Fibroblast of lung (primary cell): ENCODE measurements at regions not wholly inside any gene's neighbourhood (a gene's known extent, or its start where the extent isn't known, plus 50 kb on each side); places are given as distances from the start of the nearest gene placed in this dataset.

Source experiments
- DNase-seq, 2 donors: peaks; one replicate each; pipeline versions ENCODE4 v3.0.0 to v3.0.0-alpha.2; 2010; ENCODE audit warnings: low read depth in 2 of 2
- H2AFZ ChIP-seq: 2 replicates; pipeline ENCODE4 v1.5.1; 2012; ENCODE audit warnings: low read length, control low read depth, inconsistent platforms
- H3K27ac ChIP-seq: 2 replicates; pipeline ENCODE4 v1.5.1; 2011; ENCODE audit warnings: low read length, control low read depth; ENCODE audit not compliant: insufficient read depth
- H3K27me3 ChIP-seq: 2 replicates; pipeline ENCODE4 v1.5.1; 2011; ENCODE audit warnings: mild to moderate bottlenecking, low read length; ENCODE audit not compliant: control insufficient read depth, insufficient read depth
- H3K36me3 ChIP-seq: 2 replicates; pipeline ENCODE4 v1.5.1; 2011; ENCODE audit warnings: low read length; ENCODE audit not compliant: control insufficient read depth, insufficient read depth
- H3K4me1 ChIP-seq: 2 replicates; pipeline ENCODE4 v1.5.1; 2011; ENCODE audit warnings: low read length; ENCODE audit not compliant: control insufficient read depth, insufficient read depth; ENCODE audit errors: extremely low read depth
- H3K4me2 ChIP-seq: 2 replicates; pipeline ENCODE4 v1.5.1; 2011; ENCODE audit warnings: low read length, control low read depth; ENCODE audit not compliant: insufficient read depth; ENCODE audit errors: extremely low read depth
- H3K4me3 ChIP-seq, 4 experiments: fragments of 200-600 bp in 1 of 4; sonication (generic) in 1 of 4; replicated peaks in 1 of 4; 2 replicates each; pipeline ENCODE4 v1.5.1; 2011 to 2016; ENCODE audit warnings: low read length in 4 of 4, low read depth in 3 of 4, mild to moderate bottlenecking in 3 of 4, control low read depth in 2 of 4, inconsistent platforms in 1 of 4, mixed read lengths in 1 of 4; ENCODE audit not compliant: insufficient read depth in 1 of 4; ENCODE audit errors: control extremely low read depth in 1 of 4
- H3K79me2 ChIP-seq: 2 replicates; pipeline ENCODE4 v1.5.1; 2012; ENCODE audit warnings: mild to moderate bottlenecking, low read length, inconsistent platforms; ENCODE audit not compliant: control insufficient read depth, insufficient read depth
- H3K9ac ChIP-seq: 2 replicates; pipeline ENCODE4 v1.5.1; 2011; ENCODE audit warnings: mild to moderate bottlenecking, low read length, control low read depth; ENCODE audit not compliant: insufficient read depth
- H3K9me3 ChIP-seq: 2 replicates; pipeline ENCODE4 v1.5.1; 2012; ENCODE audit warnings: low read depth, low read length; ENCODE audit not compliant: control insufficient read depth, insufficient read depth
- H4K20me1 ChIP-seq: 2 replicates; pipeline ENCODE4 v1.5.1; 2011; ENCODE audit warnings: low read length; ENCODE audit not compliant: control insufficient read depth, insufficient read depth; ENCODE audit errors: extremely low read depth
- CTCF ChIP-seq, 2 donors: IDR thresholded peaks in 1 of 2; conservative IDR thresholded peaks in 1 of 2; 1 replicate in 1 of 2; 2 replicates in 1 of 2; pipeline ENCODE4 v1.5.1; 2011 to 2012; ENCODE audit warnings: low read length in 2 of 2, control low read depth in 1 of 2, inconsistent platforms in 1 of 2, low read depth in 1 of 2, mild to moderate bottlenecking in 1 of 2
- EZH2 ChIP-seq: IDR thresholded peaks from 2 replicates; pipeline ENCODE4 v1.5.1; 2012; ENCODE audit warnings: low read length, control low read depth, mild to moderate bottlenecking; ENCODE audit errors: missing control alignments

- Histone ChIP-seq H3K79me2 (no peaks in the 10 kb centered on the region), H2AFZ (no peak overlapping the region), H3K27me3 (no peaks in the 10 kb centered on the region), H3K4me2 (no peak overlapping the region), H3K36me3 (no peaks in the 10 kb centered on the region), H4K20me1 (no peaks in the 10 kb centered on the region), H3K4me3 (no peak overlapping the region), H3K9ac (no peak overlapping the region), H3K9me3 (no peaks in the 10 kb centered on the region), H3K4me1 (peaks cover 12% of the 10 kb centered on the region), H3K27ac (no peak overlapping the region)
- TF ChIP-seq EZH2: no peak
- no peak for TF ChIP-seq CTCF (conservative IDR thresholded peaks at IDR 0.05 in 1 of 2, IDR thresholded peaks at IDR 0.05 in 1 of 2; ENCODE audit: low read depth in 1 of 2, low read length in 2 of 2)
- DNase-seq: no peak
Measured at GRCh38 chr5:175347931-175348330, 96.1 kb downstream of the DRD1 start.

GRCh38 chr5:175347027-175347426 lies 97.0 kb downstream of the DRD1 start:
- no peak overlapping the region for H3K4me2 ChIP-seq
- no peak overlapping the region for H2AFZ ChIP-seq
- H3K9ac ChIP-seq: no peak overlapping the region
- DNase-seq: peak; percentile 60 to 87
- no peaks in the 10 kb centered on the region for H3K9me3 ChIP-seq
- TF ChIP-seq CTCF (conservative IDR thresholded peaks at IDR 0.05 in 1 of 2, IDR thresholded peaks at IDR 0.05 in 1 of 2; ENCODE audit: low read depth in 1 of 2, low read length in 2 of 2) (no peak), EZH2 (no peak)
- H3K4me1 ChIP-seq: peaks cover 12% of the 10 kb centered on the region
- no peak overlapping the region for H3K27ac ChIP-seq
- no peaks in the 10 kb centered on the region for H3K79me2 ChIP-seq
- no peaks in the 10 kb centered on the region for H3K36me3 ChIP-seq
- no peaks in the 10 kb centered on the region for H3K27me3 ChIP-seq
- H3K4me3 ChIP-seq: no peak overlapping the region
- no peaks in the 10 kb centered on the region for H4K20me1 ChIP-seq

GRCh38 chr5:175344331-175345195 lies 99.4 kb downstream of the DRD1 start:
- no peaks in the 10 kb centered on the region for H3K9me3 ChIP-seq
- no peak overlapping the region for H3K4me3 ChIP-seq
- H3K4me2 ChIP-seq: no peak overlapping the region
- TF ChIP-seq CTCF (conservative IDR thresholded peaks at IDR 0.05 in 1 of 2, IDR thresholded peaks at IDR 0.05 in 1 of 2; ENCODE audit: low read depth in 1 of 2, low read length in 2 of 2): no peak
- TF ChIP-seq EZH2: no peak
- peaks cover 12% of the 10 kb centered on the region for H3K4me1 ChIP-seq
- H3K36me3 ChIP-seq: no peaks in the 10 kb centered on the region
- no peaks in the 10 kb centered on the region for H3K27me3 ChIP-seq
- H4K20me1 ChIP-seq: no peaks in the 10 kb centered on the region
- no peak overlapping the region for H2AFZ ChIP-seq
- H3K27ac ChIP-seq: no peak overlapping the region
- H3K9ac ChIP-seq: no peak overlapping the region
- DNase-seq: peak; percentile 8 to 89
- H3K79me2 ChIP-seq: no peaks in the 10 kb centered on the region
